Urothelium cell line (cell line): ENCODE measurements at regions not wholly inside any gene's neighbourhood (a gene's known extent, or its start where the extent isn't known, plus 50 kb on each side); places are given as distances from the start of the nearest gene placed in this dataset.
A peak's percentile ranks its signal among the peaks of the same experiment; 100 is the strongest.
"Not testable (repeated sequence)": the region's sequence is repeated elsewhere in the genome, so short reads cannot be mapped to it uniquely, and the experiment has no call there.

Source experiments
- DNase-seq: peaks from one replicate; pipeline ENCODE4 v3.0.0; 2011; ENCODE audit warnings: low spot score, mixed read lengths
- FAIRE-seq: peaks from 2 replicates; lab custom pipeline; 2011; peaks lifted over from hg19 to GRCh38; lab: Jason Lieb, UNC

GRCh38 chr7:88615336-88615735 lies 144.2 kb upstream of the ZNF804B start:
- FAIRE-seq = no peak
- DNase-seq = no peak

GRCh38 chr7:88614736-88615135 lies 144.8 kb upstream of the ZNF804B start:
- no peak for FAIRE-seq

GRCh38 chr7:88610942-88611341 lies 148.6 kb upstream of the ZNF804B start:
- FAIRE-seq (peak; percentile 30), DNase-seq (no peak)

More at GRCh38 chr7:88614736-88615135, 144.8 kb upstream of the ZNF804B start:
- no peak for DNase-seq

GRCh38 chr7:88600695-88601094 lies 158.8 kb upstream of the ZNF804B start:
- DNase-seq (no peak), FAIRE-seq (peak; percentile 74)

GRCh38 chr7:88599528-88599927 lies 160.0 kb upstream of the ZNF804B start:
- DNase-seq (no peak), FAIRE-seq (no peak)

GRCh38 chr7:88597941-88598425 lies 161.5 kb upstream of the ZNF804B start:
- DNase-seq = no peak
- FAIRE-seq = no peak

GRCh38 chr7:88590963-88591362 lies 168.5 kb upstream of the ZNF804B start:
- FAIRE-seq (peak; percentile 50), DNase-seq (no peak)

GRCh38 chr7:88589927-88590326 lies 169.6 kb upstream of the ZNF804B start:
- DNase-seq (no peak), FAIRE-seq (no peak)

GRCh38 chr7:88586890-88587289 lies 172.6 kb upstream of the ZNF804B start:
- no peak for FAIRE-seq
- no peak for DNase-seq

GRCh38 chr7:88586219-88586618 lies 173.3 kb upstream of the ZNF804B start:
- DNase-seq (no peak), FAIRE-seq (no peak)

- DNase-seq (no peak), FAIRE-seq (peak; percentile 35)
Measured at GRCh38 chr7:88576720-88577119, 182.8 kb upstream of the ZNF804B start.

GRCh38 chr7:88566162-88566729 lies 193.3 kb upstream of the ZNF804B start:
- DNase-seq (no peak), FAIRE-seq (no peak)

GRCh38 chr7:88565401-88565800 lies 194.1 kb upstream of the ZNF804B start:
- FAIRE-seq (no peak), DNase-seq (no peak)

GRCh38 chr7:88556441-88556840 lies 203.1 kb upstream of the ZNF804B start:
- not testable (repeated sequence) for DNase-seq, FAIRE-seq

- DNase-seq, FAIRE-seq: not testable (repeated sequence)
Measured at GRCh38 chr7:88554847-88555246, 204.7 kb upstream of the ZNF804B start.

GRCh38 chr7:88548399-88548798 lies 211.1 kb upstream of the ZNF804B start:
- FAIRE-seq (no peak), DNase-seq (no peak)

GRCh38 chr7:88546808-88547207 lies 212.7 kb upstream of the ZNF804B start:
- DNase-seq = peak; percentile 69
- FAIRE-seq = peak; percentile 89

- DNase-seq (no peak), FAIRE-seq (no peak)
Measured at GRCh38 chr7:88545663-88546062, 213.8 kb upstream of the ZNF804B start.

GRCh38 chr7:88540012-88540411 lies 219.5 kb upstream of the ZNF804B start:
- FAIRE-seq = no peak
- no peak for DNase-seq

- no peak for DNase-seq
- FAIRE-seq = no peak
Measured at GRCh38 chr7:88539518-88539917, 220.0 kb upstream of the ZNF804B start.

GRCh38 chr7:88523645-88524044 lies 217.0 kb upstream of the STEAP4 start:
- FAIRE-seq (no peak), DNase-seq (no peak)

- FAIRE-seq (no peak), DNase-seq (no peak)
Measured at GRCh38 chr7:88522771-88523293, 216.1 kb upstream of the STEAP4 start.

GRCh38 chr7:88516429-88516828 lies 209.7 kb upstream of the STEAP4 start:
- DNase-seq = no peak
- FAIRE-seq = no peak
